ENCODE measurements at regions not wholly inside any gene's neighbourhood (a gene's known extent, or its start where the extent isn't known, plus 50 kb on each side); places are given as distances from the start of the nearest gene placed in this dataset.

GRCh38 chr6:147826698-147827097 lies 318.2 kb downstream of the SAMD5 start:
- DNase-seq, result no peak

GRCh38 chr6:147829418-147829817 lies 320.9 kb downstream of the SAMD5 start:
- DNase-seq, result no peak

DNA sequence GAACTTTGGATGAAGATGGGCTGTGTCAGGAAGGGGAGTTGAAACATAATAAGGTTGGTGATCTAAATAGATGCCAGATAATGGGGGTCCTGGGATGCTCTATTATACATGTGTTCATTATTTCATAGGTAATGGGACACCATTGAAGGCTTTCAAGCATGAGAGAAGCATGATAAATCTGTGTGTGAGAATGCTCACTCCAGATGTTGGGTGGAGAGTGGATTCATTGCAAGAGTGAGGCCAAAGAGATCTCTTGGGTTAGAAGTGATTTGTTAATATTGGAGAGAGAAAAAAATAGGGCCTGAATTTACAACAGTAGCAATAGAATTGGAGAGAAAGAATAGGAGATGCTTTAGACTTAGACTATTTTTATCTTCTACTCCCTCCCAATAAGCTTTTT lies 321.3 kb downstream of the SAMD5 start:
- DNase-seq, result no peak

DNA sequence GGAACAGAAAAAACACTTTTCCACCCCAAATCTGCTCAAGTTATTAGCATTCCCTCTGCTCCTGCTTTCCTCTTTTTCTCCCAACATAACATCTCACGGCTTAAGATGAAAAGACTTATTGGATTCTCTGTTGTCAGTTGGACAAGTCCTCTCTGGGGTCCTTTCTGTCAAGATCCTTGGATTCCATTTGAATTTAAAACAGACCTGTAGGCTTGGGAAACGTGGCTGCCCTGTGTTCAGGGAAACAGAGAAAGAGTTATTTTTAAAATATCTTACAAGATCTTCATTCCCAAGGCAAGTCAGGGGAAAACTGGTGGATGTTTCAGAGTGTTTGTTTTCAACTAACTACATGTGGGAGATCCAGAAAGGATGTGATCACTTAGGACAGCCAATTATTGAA lies 322.9 kb downstream of the SAMD5 start:
- DNase-seq, result no peak

DNA sequence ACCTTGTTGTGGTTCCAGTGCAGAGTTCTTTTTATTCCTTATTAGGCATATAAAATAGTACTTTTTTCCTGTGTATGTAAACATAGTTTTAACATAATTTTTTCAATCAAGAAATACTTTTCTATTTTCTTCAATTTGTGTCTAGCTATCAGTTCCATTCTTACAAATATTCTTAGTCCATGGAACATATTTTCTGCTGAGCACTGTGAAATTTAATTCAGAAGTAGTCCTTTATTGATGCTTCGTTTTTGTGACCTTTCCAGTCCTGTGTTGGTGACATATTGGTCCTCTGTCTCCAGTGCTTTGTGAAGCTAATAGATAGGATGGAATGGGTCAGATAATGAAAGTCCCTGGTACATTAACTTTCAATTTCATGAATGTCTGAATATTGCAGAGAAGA lies 325.1 kb downstream of the SAMD5 start:
- no peak for DNase-seq

DNA sequence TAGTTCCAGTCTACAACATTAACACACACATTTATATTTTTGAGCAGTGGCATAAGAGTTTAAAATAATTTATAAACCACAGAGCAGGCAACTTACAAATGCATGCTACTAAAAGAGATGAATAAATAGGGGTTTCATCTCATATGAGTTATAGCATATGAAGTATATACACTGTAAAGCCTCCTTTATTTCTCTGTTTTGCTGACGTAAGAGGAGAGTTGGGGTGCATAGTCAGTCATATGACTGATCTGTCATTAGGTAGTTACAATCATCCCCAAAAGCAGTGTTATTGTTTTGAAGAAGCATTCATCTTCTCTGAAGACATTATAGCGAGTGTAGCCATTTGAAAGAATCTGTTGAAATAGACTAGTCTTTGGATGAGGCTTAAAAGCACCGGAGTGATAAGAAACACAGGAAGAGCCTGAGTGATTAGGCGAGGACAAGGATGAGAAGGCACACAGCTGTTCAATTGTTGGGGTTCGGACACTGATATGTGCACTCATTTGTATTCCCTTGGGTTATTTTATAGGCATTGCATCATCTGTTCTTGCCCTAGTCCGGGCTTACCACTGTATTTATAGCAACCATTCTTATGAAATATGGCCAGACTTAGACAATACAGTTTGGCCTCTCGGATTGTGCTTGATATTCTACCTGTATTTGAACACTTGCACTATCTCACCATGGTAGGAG lies 325.7 kb downstream of the SAMD5 start:
- no peak for DNase-seq

DNA sequence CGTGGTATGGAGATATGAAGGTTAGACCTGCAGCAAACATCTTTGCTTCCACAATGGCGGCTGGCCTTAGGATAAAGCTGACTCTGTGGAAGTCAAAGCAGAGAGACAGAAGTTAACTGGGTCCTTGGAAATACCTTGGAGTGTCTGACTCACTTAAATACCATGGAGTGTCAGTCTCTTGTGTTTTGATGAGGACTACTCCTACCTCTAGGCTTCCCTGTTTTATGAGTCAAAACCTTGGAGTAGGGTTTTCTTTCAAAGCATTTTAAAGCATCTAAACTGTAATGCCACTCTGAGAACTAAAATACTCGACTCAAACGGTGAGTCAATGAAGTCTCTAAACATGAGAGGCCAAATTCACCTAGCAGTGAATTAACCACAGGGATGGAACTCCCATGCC lies 329.1 kb downstream of the SAMD5 start:
- no peak for DNase-seq

- no peak for DNase-seq
Observed at GRCh38 chr6:147839708-147840610, 331.5 kb downstream of the SAMD5 start.

GRCh38 chr6:147841547-147842148 lies 333.2 kb downstream of the SAMD5 start:
- no peak for DNase-seq

DNA sequence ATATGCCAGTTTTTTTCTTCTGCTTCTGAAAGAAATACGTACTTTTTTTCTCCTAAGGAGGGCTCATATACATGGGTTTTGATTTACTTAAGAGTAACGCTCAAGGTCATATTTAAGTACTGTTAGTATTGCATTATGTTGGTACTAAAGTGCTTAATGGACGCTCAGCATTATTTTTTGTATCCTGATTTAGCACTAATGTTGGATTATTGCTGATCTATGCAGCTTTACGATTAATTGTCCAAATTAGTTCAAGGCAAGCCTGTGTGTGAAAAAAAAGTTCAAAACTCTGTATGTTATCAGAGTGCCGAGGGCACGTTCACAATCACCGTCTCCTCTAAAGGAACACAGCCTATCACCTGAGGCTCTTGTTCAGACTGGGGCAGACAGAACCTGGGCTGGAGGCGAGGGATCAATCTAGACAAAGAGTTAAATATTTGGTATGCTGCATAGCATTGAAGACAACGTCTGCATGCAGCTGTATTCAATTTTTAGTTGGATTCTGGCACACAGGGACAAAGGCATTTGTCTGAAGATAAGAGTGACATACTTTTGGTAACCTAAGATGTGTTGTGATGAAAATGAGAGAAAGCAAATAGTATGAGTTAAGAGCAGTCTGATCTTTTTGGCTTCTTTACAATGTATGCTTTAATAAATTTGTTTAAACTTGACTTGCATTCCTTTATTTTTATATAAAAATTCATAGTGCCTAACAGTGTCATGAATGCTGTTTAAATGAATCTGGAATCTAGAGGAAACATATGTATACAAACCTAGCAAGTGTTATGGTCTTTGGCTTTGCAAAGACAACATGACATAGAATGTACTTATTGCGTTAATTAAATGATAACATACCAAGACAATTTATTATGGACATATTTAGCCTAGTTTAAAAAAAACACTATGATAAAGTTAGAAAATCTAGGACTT lies 341.2 kb downstream of the SAMD5 start:
- DNase-seq, result no peak

- no peak for DNase-seq
Observed at GRCh38 chr6:147852772-147853171, 344.3 kb downstream of the SAMD5 start.

DNA sequence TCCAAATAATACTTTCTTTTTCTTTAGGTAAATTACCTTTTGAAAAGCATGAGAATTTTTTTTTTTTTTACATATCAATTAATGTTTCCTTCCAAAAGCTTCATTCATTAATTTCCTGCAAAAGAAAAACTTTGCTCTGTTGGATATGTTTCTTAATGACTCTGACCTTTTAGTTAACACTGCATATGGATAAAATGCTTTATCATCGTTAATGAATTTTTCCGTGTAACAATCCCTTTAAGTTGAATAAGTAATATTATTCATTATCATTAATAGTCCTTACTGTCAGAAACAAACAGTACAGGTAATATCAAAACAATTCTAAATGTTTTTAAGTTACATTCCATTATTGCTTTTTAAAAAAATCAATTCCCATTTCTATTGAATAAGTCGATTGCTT lies 345.1 kb downstream of the SAMD5 start:
- no peak for DNase-seq

- DNase-seq, result no peak
Observed at GRCh38 chr6:147855803-147856482, 347.5 kb downstream of the SAMD5 start.

DNA sequence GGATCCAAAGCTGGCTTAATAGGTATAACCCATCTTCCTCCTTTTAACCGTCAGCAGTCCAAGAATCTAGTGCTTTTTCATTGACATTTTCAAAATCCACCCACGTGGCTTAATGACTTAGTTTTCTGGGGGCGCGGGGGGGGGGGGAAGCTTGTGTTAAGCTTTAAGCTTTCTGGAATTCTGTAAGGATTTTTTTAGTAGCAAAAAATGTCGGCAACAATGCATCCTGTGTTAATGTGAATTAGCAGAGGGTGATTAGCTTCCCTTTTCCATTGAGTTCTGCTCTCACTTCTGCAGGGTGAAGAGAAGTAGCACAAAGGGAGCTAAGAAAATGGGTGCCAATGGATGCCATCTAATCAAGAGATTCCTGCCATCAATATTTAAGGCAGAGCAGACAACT lies 348.2 kb downstream of the SAMD5 start:
- no peak for DNase-seq

DNA sequence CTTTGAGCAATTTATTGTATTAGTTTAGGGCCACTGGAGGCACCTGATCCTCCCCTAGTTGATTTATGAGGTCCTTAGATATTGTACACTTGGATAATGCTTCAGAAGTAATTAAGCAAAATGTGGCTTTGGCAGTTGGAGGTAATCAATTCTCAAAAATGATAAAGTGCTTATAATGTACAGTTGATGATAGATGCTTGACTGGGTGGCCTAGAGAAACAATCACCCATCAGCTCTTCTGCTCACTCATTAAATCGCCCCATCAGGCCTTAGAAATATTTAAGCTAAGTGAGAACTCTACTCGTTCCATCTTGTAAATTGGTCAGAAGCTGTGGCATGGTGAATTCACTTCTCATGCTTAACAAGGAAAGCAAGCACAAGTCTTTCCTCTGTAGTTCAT lies 349.9 kb downstream of the SAMD5 start:
- no peak for DNase-seq

DNA sequence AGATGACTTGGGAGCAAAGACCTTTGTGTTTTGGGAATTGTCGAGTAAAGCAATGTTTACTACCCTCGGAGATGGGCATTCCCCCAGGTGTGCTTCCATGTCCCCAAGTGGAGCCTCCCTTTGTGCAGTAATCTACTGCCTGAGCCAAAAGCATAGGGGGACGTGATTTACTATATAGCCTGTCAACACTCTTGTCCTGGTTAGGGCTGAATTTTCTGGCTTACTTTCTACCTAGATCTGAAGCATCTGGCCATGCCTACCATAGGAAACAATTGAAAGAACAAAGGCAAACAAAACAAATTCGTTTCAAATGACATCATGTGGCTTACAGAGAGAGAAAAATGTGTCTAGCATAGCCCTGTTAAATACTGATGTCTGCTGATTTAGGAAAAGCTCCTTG lies 350.6 kb downstream of the SAMD5 start:
- DNase-seq, result no peak

- no peak for DNase-seq
Observed at GRCh38 chr6:147861696-147862095, 353.2 kb downstream of the SAMD5 start.

GRCh38 chr6:147867433-147868226 lies 359.1 kb downstream of the SAMD5 start:
- DNase-seq, result no peak

GRCh38 chr6:147868427-147869190 lies 360.1 kb downstream of the SAMD5 start:
- DNase-seq, result no peak

GRCh38 chr6:147869201-147869600 lies 360.7 kb downstream of the SAMD5 start:
- no peak for DNase-seq

DNA sequence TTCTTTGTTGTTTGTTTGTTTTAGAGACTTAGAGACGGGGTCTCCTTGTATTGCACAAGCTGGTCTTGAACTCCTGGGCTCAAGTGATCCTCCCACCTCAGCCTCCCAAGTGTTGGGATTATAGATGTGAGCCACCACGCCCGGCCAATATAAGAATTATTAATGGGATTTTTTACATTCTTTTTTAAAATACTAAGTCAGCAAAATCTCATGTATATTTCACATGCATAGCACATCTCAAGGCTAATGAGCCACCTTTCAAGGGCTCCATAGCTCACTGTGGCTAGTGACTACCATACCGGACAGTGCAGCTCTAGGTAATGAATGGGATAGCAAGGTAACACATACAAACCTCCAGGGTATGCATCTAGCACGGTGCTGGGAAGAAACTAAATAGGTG lies 361.4 kb downstream of the SAMD5 start:
- DNase-seq, result no peak

All from activated CD8-positive, alpha-beta memory T cell treated with anti-CD3 and anti-CD28 coated beads for 24 hours (primary cell).